Smooth muscle cell (in vitro differentiated cells): ENCODE measurements at regions not wholly inside any gene's neighbourhood (a gene's known extent, or its start where the extent isn't known, plus 50 kb on each side); places are given as distances from the start of the nearest gene placed in this dataset.

Experiments
- DNase-seq: peaks from one replicate; lab custom pipeline; 2025; ENCODE audit not compliant: unreplicated experiment; lab: John Stamatoyannopoulos, UW
- H2AFZ ChIP-seq: fragments of 200-600 bp; sonication (generic); 2 replicates; pipeline ENCODE4 v1.6.0; 2016; ENCODE audit warnings: antibody characterized with exemption, low read depth, mild to moderate bottlenecking
- H3F3A ChIP-seq: fragments of 200-600 bp; sonication (generic); 2 replicates; pipeline ENCODE4 v1.6.0; 2017; ENCODE audit warnings: antibody characterized with exemption, low read depth
- H3K27ac ChIP-seq: fragments of 200-600 bp; sonication (generic); 2 replicates; pipeline ENCODE4 v1.5.1; 2016; ENCODE audit warnings: low read depth, mild to moderate bottlenecking
- H3K27me3 ChIP-seq: fragments of 200-600 bp; sonication (generic); 2 replicates; pipeline ENCODE4 v1.6.1; 2016; ENCODE audit warnings: low read depth, mild to moderate bottlenecking
- H3K36me3 ChIP-seq: fragments of 200-600 bp; sonication (generic); 2 replicates; pipeline ENCODE4 v1.5.1; 2016; ENCODE audit warnings: low read depth
- H3K4me1 ChIP-seq: fragments of 200-600 bp; sonication (generic); 2 replicates; pipeline ENCODE4 v1.5.1; 2016; ENCODE audit warnings: low read depth
- H3K4me2 ChIP-seq: fragments of 200-600 bp; sonication (generic); 2 replicates; pipeline ENCODE4 v1.6.0; 2016; ENCODE audit warnings: mild to moderate bottlenecking
- H3K4me3 ChIP-seq: fragments of 200-600 bp; sonication (generic); 2 replicates; pipeline ENCODE4 v1.5.1; 2016; ENCODE audit warnings: mild to moderate bottlenecking
- H3K79me2 ChIP-seq: fragments of 200-600 bp; sonication (generic); 2 replicates; pipeline ENCODE4 v1.6.0; 2016; ENCODE audit warnings: low read depth, mild to moderate bottlenecking
- H3K9ac ChIP-seq: fragments of 200-600 bp; sonication (generic); 2 replicates; pipeline ENCODE4 v1.6.0; 2016; ENCODE audit warnings: low read depth
- H3K9me3 ChIP-seq: fragments of 200-600 bp; sonication (generic); replicated peaks from 2 replicates; pipeline ENCODE4 v1.5.1; 2016; ENCODE audit warnings: low read depth
- H4K20me1 ChIP-seq: fragments of 200-600 bp; sonication (generic); 2 replicates; pipeline ENCODE4 v1.6.0; 2016; ENCODE audit warnings: low read depth
- WGBS: methylation state at CpG from one replicate; pipeline ENCODE4 v1.1.7; 2016; ENCODE audit warnings: low lambda C conversion rate; 5-methylcytosine and 5-hydroxymethylcytosine counted together
- TF ChIP-seq, protein P1 (sequence below): fragments of 200-600 bp; sonication (generic); IDR thresholded peaks from 2 replicates; pipeline ENCODE4 v1.5.1; 2017; ENCODE audit warnings: borderline replicate concordance, mild to moderate bottlenecking, antibody characterized with exemption; ENCODE audit not compliant: insufficient read depth, poor library complexity, severe bottlenecking

DNA sequence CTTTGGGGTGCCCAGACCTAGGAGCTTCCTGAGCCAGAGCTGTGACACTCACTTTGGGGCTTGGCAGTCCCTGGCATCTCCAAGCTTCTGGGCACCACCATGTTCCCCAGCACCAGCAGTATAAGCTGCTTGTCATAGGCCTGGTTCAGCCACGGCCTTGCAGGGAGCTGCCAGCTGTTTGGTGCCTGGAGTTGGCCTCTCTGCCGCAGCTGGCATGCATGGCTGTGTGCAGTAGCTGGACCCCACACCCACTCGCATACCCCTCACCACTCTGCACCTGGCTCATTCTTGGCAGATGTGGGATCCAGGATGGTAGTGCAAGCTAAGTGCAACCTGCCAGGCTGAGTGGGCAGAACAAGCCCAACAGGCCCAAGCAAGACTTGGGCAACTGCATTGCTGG lies 73.4 kb upstream of the BRD7 start:
- 90% methylated on average over 3 of the region's 3 CpGs for WGBS

DNA sequence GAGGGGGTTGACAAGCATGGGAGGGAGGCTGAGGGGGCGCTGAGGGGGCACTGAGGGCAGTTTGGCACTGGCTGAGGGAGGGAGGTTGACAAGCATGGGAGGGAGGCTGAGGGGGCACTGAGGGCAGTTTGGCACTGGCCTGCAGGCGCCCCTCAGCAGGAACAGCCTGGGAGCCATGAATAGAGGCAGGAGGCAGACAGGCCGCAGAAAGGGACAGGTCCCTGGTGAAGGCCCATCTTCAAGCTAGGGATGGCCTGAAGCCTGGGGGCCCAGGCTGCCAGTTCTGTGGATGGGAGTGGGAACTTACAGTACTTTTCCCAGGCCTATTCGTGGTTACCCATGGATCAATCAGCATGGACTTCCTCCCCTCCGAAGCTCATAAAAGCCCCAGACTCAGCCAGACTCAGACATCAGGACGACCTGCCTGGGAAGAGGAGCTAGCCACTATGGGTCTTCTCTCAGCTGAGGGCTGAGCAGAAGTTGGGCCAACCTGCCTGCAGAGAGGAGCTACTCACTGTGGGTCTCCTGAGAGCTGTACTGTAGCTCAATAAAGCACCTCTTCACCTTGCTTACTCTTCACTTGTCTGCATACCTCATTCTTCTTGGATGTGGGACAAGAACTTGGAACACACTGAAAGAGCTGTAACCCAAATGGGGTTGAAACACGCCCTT lies 72.8 kb upstream of the BRD7 start:
- Histone ChIP-seq H4K20me1 (no peaks in the 10 kb centered on the region), H2AFZ (no peak overlapping the region), H3K27ac (no peak overlapping the region), H3K36me3 (no peaks in the 10 kb centered on the region), H3K27me3 (no peaks in the 10 kb centered on the region), H3K9ac (no peak overlapping the region), H3K4me1 (no peaks in the 10 kb centered on the region), H3K9me3 (no peaks in the 10 kb centered on the region), H3K4me3 (no peak overlapping the region), H3K4me2 (no peak overlapping the region), H3F3A (no peaks in the 10 kb centered on the region), H3K79me2 (no peaks in the 10 kb centered on the region)
- DNase-seq, result no peak
- 80% methylated on average over 6 of the region's 7 CpGs for WGBS
- TF ChIP-seq, protein P1, sequence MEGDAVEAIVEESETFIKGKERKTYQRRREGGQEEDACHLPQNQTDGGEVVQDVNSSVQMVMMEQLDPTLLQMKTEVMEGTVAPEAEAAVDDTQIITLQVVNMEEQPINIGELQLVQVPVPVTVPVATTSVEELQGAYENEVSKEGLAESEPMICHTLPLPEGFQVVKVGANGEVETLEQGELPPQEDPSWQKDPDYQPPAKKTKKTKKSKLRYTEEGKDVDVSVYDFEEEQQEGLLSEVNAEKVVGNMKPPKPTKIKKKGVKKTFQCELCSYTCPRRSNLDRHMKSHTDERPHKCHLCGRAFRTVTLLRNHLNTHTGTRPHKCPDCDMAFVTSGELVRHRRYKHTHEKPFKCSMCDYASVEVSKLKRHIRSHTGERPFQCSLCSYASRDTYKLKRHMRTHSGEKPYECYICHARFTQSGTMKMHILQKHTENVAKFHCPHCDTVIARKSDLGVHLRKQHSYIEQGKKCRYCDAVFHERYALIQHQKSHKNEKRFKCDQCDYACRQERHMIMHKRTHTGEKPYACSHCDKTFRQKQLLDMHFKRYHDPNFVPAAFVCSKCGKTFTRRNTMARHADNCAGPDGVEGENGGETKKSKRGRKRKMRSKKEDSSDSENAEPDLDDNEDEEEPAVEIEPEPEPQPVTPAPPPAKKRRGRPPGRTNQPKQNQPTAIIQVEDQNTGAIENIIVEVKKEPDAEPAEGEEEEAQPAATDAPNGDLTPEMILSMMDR, result no peak

More for the DNA sequence above, 73.4 kb upstream of the BRD7 start:
- H3K4me3 ChIP-seq, result no peak overlapping the region
- H3K27ac ChIP-seq, result no peak overlapping the region
- no peak overlapping the region for H3K9ac ChIP-seq
- DNase-seq, result no peak
- H4K20me1 ChIP-seq, result no peaks in the 10 kb centered on the region
- no peaks in the 10 kb centered on the region for H3K4me1 ChIP-seq
- TF ChIP-seq, protein P1, result no peak
- H3K27me3 ChIP-seq, result no peaks in the 10 kb centered on the region
- H3K79me2 ChIP-seq, result no peaks in the 10 kb centered on the region
- H3K9me3 ChIP-seq, result no peaks in the 10 kb centered on the region
- no peaks in the 10 kb centered on the region for H3K36me3 ChIP-seq
- no peak overlapping the region for H3K4me2 ChIP-seq
- H3F3A ChIP-seq, result no peaks in the 10 kb centered on the region
- no peak overlapping the region for H2AFZ ChIP-seq

DNA sequence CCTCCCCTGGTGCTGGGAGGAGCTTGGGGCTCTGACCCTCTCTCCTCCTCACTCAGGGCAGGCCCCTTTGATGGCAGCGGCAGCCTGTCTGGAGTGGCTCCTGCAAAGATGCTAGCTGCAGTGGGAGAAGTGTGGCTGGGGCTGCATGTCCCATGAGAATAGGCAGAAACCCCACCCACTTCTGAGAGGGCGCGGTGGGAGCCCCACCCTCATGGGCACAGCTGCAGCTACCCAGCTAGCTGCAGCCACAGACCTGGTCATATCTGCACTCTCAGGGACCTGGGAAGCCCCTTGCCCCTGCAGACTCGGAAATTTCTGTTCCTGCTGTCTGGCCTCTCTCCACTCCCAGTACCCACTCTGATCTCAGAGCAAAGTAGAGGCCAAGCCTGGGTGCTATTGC lies 72.2 kb upstream of the BRD7 start:
- Histone ChIP-seq H3K79me2 (no peaks in the 10 kb centered on the region), H3K9me3 (no peaks in the 10 kb centered on the region), H3K9ac (no peak overlapping the region), H3F3A (no peaks in the 10 kb centered on the region), H2AFZ (no peak overlapping the region), H3K27me3 (no peaks in the 10 kb centered on the region), H3K4me1 (no peaks in the 10 kb centered on the region), H3K4me3 (no peak overlapping the region), H4K20me1 (no peaks in the 10 kb centered on the region), H3K4me2 (no peak overlapping the region), H3K27ac (no peak overlapping the region), H3K36me3 (no peaks in the 10 kb centered on the region)
- WGBS, result 79% methylated on average over 4 of the region's 4 CpGs
- TF ChIP-seq, protein P1, result no peak
- no peak for DNase-seq

DNA sequence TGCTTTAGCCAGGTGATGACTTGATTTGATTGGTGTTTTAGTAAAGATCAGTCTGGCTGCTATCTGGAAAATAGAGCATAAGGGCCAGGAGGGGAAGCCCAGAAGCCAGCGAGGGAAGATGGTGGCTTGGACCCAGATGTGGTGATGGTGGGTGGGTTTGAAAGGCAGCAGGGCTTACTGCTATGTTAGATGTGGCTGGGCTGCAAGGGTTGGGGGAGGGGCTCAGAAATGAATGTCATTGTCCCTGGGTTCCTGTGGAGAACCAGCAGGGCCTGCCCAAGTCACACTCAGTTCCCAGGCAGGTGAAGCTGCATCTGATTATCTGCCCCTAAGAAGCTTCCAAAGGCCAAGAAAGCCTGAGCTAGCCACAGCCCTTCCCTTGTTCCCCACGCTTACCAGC lies 71.7 kb upstream of the BRD7 start:
- TF ChIP-seq, protein P1, result no peak
- Histone ChIP-seq H3K9ac (no peak overlapping the region), H3K36me3 (no peaks in the 10 kb centered on the region), H3K27ac (no peak overlapping the region), H3K4me3 (no peak overlapping the region), H3K4me2 (no peak overlapping the region), H3K79me2 (no peaks in the 10 kb centered on the region), H3K27me3 (no peaks in the 10 kb centered on the region), H3F3A (no peaks in the 10 kb centered on the region), H3K4me1 (no peaks in the 10 kb centered on the region), H3K9me3 (no peaks in the 10 kb centered on the region), H2AFZ (no peak overlapping the region), H4K20me1 (no peaks in the 10 kb centered on the region)
- 89% methylated on average over 2 of the region's 2 CpGs for WGBS
- DNase-seq, result no peak
